Endothelial cell of umbilical vein (primary cell): ENCODE measurements at regions not wholly inside any gene's neighbourhood (a gene's known extent, or its start where the extent isn't known, plus 50 kb on each side); places are given as distances from the start of the nearest gene placed in this dataset.

Experiments used
- BruUV-seq: library from RNA; stranded (reverse); fragments of 400-500 nt; replicated peaks from 2 replicates; lab custom pipeline; 2021; lab: Mats Ljungman, UMichigan
- CTCF ChIA-PET: fragments of 300-600, 350-600 bp; sonication (Branson Sonifier 250); formaldehyde crosslinking; loops from one replicate; lab custom pipeline; 2021; ENCODE audit warnings: antibody characterized with exemption, inconsistent platforms; lab: Charles Lee
- POLR2A ChIA-PET: fragments of 300-600, 350-600 bp; sonication (Branson Sonifier 250); formaldehyde crosslinking; loops from one replicate; lab custom pipeline; 2021; ENCODE audit warnings: antibody characterized with exemption, inconsistent platforms; lab: Charles Lee
- DNase-seq: peaks from one replicate; pipeline ENCODE4 v3.0.0-alpha.2; 2011; ENCODE audit warnings: low read depth, low spot score
- FAIRE-seq: peaks from 2 replicates; lab custom pipeline; 2011; peaks lifted over from hg19 to GRCh38; lab: Jason Lieb, UNC
- H2AFZ ChIP-seq: 2 replicates; pipeline ENCODE4 v1.6.0; 2012; ENCODE audit warnings: low read depth, low read length, control low read depth, inconsistent platforms
- H3K27ac ChIP-seq: 2 replicates; pipeline ENCODE4 v1.5.1; 2011; ENCODE audit warnings: low read depth, mild to moderate bottlenecking, control low read depth, low read length, moderate library complexity; ENCODE audit not compliant: insufficient read depth
- H3K27me3 ChIP-seq, 2 experiments: 2 replicates each; pipeline versions ENCODE4 v1.6.0 to v1.6.1; 2011; ENCODE audit warnings: low read length in 2 of 2, mixed read lengths in 1 of 2; ENCODE audit not compliant: control insufficient read depth in 2 of 2, insufficient read depth in 2 of 2
- H3K36me3 ChIP-seq, 2 experiments: 2 replicates in 1 of 2; 3 replicates in 1 of 2; pipeline ENCODE4 v1.5.1; 2011; ENCODE audit warnings: low read length in 2 of 2, mild to moderate bottlenecking in 1 of 2, moderate library complexity in 1 of 2; ENCODE audit not compliant: control insufficient read depth in 2 of 2, insufficient read depth in 2 of 2; ENCODE audit errors: extremely low read depth in 1 of 2
- H3K4me1 ChIP-seq: 3 replicates; pipeline ENCODE4 v1.5.1; 2011; ENCODE audit warnings: mild to moderate bottlenecking, low read length; ENCODE audit not compliant: control insufficient read depth, insufficient read depth; ENCODE audit errors: extremely low read depth
- H3K4me2 ChIP-seq: 2 replicates; pipeline ENCODE4 v1.6.1; 2011; ENCODE audit warnings: low read length, control low read depth, mixed read lengths; ENCODE audit not compliant: insufficient read depth
- H3K4me3 ChIP-seq, 3 experiments: fragments of 200-600 bp in 1 of 3; sonication (generic), shearing (Covaris generic) in 1 of 3; replicated peaks in 1 of 3; 2 replicates each; pipeline ENCODE4 v1.5.1; 2011 to 2016; ENCODE audit warnings: control low read depth in 3 of 3, low read length in 3 of 3, mild to moderate bottlenecking in 2 of 3, inconsistent platforms in 1 of 3, low read depth in 1 of 3, moderate library complexity in 1 of 3; ENCODE audit not compliant: insufficient read depth in 1 of 3
- H3K79me2 ChIP-seq: 2 replicates; pipeline ENCODE4 v1.6.0; 2012; ENCODE audit warnings: low read length, inconsistent platforms; ENCODE audit not compliant: control insufficient read depth, insufficient read depth
- H3K9ac ChIP-seq: replicated peaks from 2 replicates; pipeline ENCODE3; 2011; ENCODE audit warnings: low read length, control low read depth; ENCODE audit not compliant: insufficient read depth; ENCODE audit errors: extremely low read depth
- H3K9me1 ChIP-seq: replicated peaks from 3 replicates; pipeline ENCODE4 v1.6.0; 2011; ENCODE audit warnings: mild to moderate bottlenecking, low read length; ENCODE audit not compliant: control insufficient read depth, insufficient read depth; ENCODE audit errors: extremely low read depth
- H3K9me3 ChIP-seq: replicated peaks from 2 replicates; pipeline ENCODE4 v1.5.1; 2012; ENCODE audit warnings: low read length, inconsistent platforms; ENCODE audit not compliant: control insufficient read depth, insufficient read depth
- H4K20me1 ChIP-seq: replicated peaks from 2 replicates; pipeline ENCODE3; 2011; ENCODE audit warnings: mild to moderate bottlenecking, low read length; ENCODE audit not compliant: control insufficient read depth, insufficient read depth; ENCODE audit errors: extremely low read depth
- CTCF ChIP-seq, 2 donors: IDR thresholded peaks; 1 replicate in 1 of 2; 2 replicates in 1 of 2; pipeline ENCODE4 v1.5.1; 2011; ENCODE audit warnings: low read length in 2 of 2, mild to moderate bottlenecking in 2 of 2, moderate library complexity in 2 of 2, control low read depth in 1 of 2, inconsistent platforms in 1 of 2, low read depth in 1 of 2; ENCODE audit not compliant: insufficient read depth in 1 of 2; ENCODE audit errors: extremely low read depth in 1 of 2
- EZH2 ChIP-seq: IDR thresholded peaks from 2 replicates; pipeline ENCODE4 v1.6.1; 2012; ENCODE audit warnings: borderline replicate concordance, low read depth, mild to moderate bottlenecking, moderate library complexity, low read length, inconsistent platforms; ENCODE audit not compliant: severe bottlenecking
- FOS ChIP-seq: IDR thresholded peaks from 2 replicates; pipeline ENCODE4 v1.6.1; 2011; ENCODE audit warnings: mild to moderate bottlenecking, low read length, moderate library complexity, borderline replicate concordance; ENCODE audit not compliant: insufficient read depth
- GATA2 ChIP-seq: IDR thresholded peaks from 2 replicates; pipeline ENCODE4 v1.7.0; 2011; ENCODE audit warnings: low read depth, mild to moderate bottlenecking, moderate library complexity, mixed read lengths, low read length; ENCODE audit not compliant: insufficient read length, insufficient read depth
- JUN ChIP-seq: IDR thresholded peaks from 2 replicates; pipeline ENCODE4 v1.6.1; 2011; ENCODE audit warnings: borderline replicate concordance, low read depth; ENCODE audit not compliant: insufficient read length, insufficient read depth
- MAX ChIP-seq: IDR thresholded peaks from 2 replicates; pipeline ENCODE4 v1.6.1; 2011; ENCODE audit not compliant: insufficient read depth, insufficient read length
- MYC ChIP-seq: IDR thresholded peaks from one replicate; pipeline ENCODE4 v1.6.1; 2011; ENCODE audit warnings: mild to moderate bottlenecking, low read depth, low read length
- POLR2A ChIP-seq: IDR thresholded peaks from 2 replicates; pipeline ENCODE4 v1.6.1; 2012; ENCODE audit warnings: low read depth, mild to moderate bottlenecking, control low read depth, low read length
- POLR2AphosphoS5 ChIP-seq: IDR thresholded peaks from 2 replicates; pipeline ENCODE4 v1.6.1; 2012; ENCODE audit warnings: low read depth, mild to moderate bottlenecking, control low read depth, low read length, moderate library complexity; ENCODE audit not compliant: insufficient read depth
- dilution Hi-C: fragments of 300-500 bp; cut with MboI; formaldehyde crosslinking; loops from one replicate; pipeline ENCODE4 v1.15.0; 2019; ENCODE audit warnings: low sequenced_read_pairs; ENCODE audit not compliant: extremely low pct_ligation_motif_present
- intact Hi-C: fragments of 100-400 bp; cut with micrococcal nuclease; formaldehyde crosslinking; loops from one replicate; pipeline ENCODE4 v1.10.0; 2022

GRCh38 chr3:115438799-115439198 lies 184.5 kb upstream of the GAP43 start:
- Histone ChIP-seq H4K20me1 (no peaks in the 10 kb centered on the region), H3K9me3 (no peaks in the 10 kb centered on the region), H3K4me2 (no peak overlapping the region), H2AFZ (no peak overlapping the region), H3K9ac (no peak overlapping the region), H3K79me2 (no peaks in the 10 kb centered on the region), H3K36me3 (no peaks in the 10 kb centered on the region), H3K9me1 (no peaks in the 10 kb centered on the region), H3K4me3 (no peak overlapping the region), H3K27me3 (no peaks in the 10 kb centered on the region), H3K4me1 (peaks cover 6% of the 10 kb centered on the region), H3K27ac (no peak overlapping the region)
- dilution Hi-C loops = no loop called here
- ChIA-PET POLR2A (no interaction called here), CTCF (interaction anchor here (1.0 kb wide), 1 partner anchor 222 kb away, joined by 3 read pairs; no protein-coding TSS in a partner anchor)
- TF ChIP-seq GATA2 = no peak
- no peak for TF ChIP-seq EZH2
- TF ChIP-seq JUN = no peak
- TF ChIP-seq POLR2AphosphoS5 = no peak
- TF ChIP-seq MAX = no peak
- intact Hi-C loops = no loop called here
- no TSS peak for BruUV-seq
- FAIRE-seq (no peak), DNase-seq (no peak)

GRCh38 chr3:115445559-115445958 lies 177.8 kb upstream of the GAP43 start:
- Histone ChIP-seq H3K9ac (no peak overlapping the region), H3K9me1 (no peaks in the 10 kb centered on the region), H2AFZ (no peak overlapping the region), H3K9me3 (no peaks in the 10 kb centered on the region), H3K27ac (no peak overlapping the region), H3K36me3 (no peaks in the 10 kb centered on the region), H3K4me1 (no peaks in the 10 kb centered on the region), H4K20me1 (no peaks in the 10 kb centered on the region), H3K79me2 (no peaks in the 10 kb centered on the region), H3K4me3 (no peak overlapping the region), H3K27me3 (no peaks in the 10 kb centered on the region), H3K4me2 (no peak overlapping the region)
- FAIRE-seq (no peak), DNase-seq (no peak)
- BruUV-seq = no TSS peak
- ChIA-PET CTCF (no interaction called here), POLR2A (no interaction called here)
- dilution Hi-C loops = no loop called here
- intact Hi-C loops = loop anchor here (5.0 kb wide), 1 partner anchor 177 kb away; the partner anchor contains the start of gene GAP43
- TF ChIP-seq MYC = no peak
- no peak for TF ChIP-seq JUN
- TF ChIP-seq EZH2 = no peak
- TF ChIP-seq MAX = no peak
- no peak for TF ChIP-seq POLR2AphosphoS5
- TF ChIP-seq GATA2 = no peak
- TF ChIP-seq FOS = no peak
- TF ChIP-seq CTCF (IDR thresholded peaks at IDR 0.05; ENCODE audit: extremely low read depth in 1 of 2, insufficient read depth in 1 of 2, low read depth in 1 of 2, low read length in 2 of 2) = no peak
- no peak for TF ChIP-seq POLR2A
